OCI-LY7 (cell line): ENCODE measurements at regions not wholly inside any gene's neighbourhood (a gene's known extent, or its start where the extent isn't known, plus 50 kb on each side); places are given as distances from the start of the nearest gene placed in this dataset.

Experiments
- BruUV-seq: library from RNA; stranded (reverse); fragments of 400-500 nt; replicated peaks from 2 replicates; lab custom pipeline; 2021; lab: Mats Ljungman, UMichigan
- CTCF ChIA-PET: fragments of 300-600 bp; sonication (Branson Sonifier 250); formaldehyde crosslinking; loops from one replicate; lab custom pipeline; 2022; ENCODE audit warnings: antibody characterized with exemption; ENCODE audit not compliant: unreplicated experiment; lab: Charles Lee
- POLR2A ChIA-PET: fragments of 300-600 bp; sonication (Branson Sonifier 250); formaldehyde crosslinking; loops from one replicate; lab custom pipeline; 2022; ENCODE audit warnings: antibody characterized with exemption; lab: Charles Lee
- DNase-seq: peaks from one replicate; pipeline ENCODE4 v3.0.0-alpha.2; 2015; ENCODE audit warnings: low spot score
- H2AFZ ChIP-seq: fragments of 200-600 bp; sonication (generic), shearing (Covaris generic); 2 replicates; pipeline ENCODE4 v1.6.1; 2014; ENCODE audit warnings: mild to moderate bottlenecking, antibody characterized with exemption, low read length, moderate library complexity
- H3K27ac ChIP-seq: fragments of 200-600 bp; sonication (generic); 2 replicates; pipeline ENCODE4 v1.5.1; 2014; ENCODE audit warnings: mixed run types, low read depth, mild to moderate bottlenecking, moderate library complexity, low read length, inconsistent platforms; ENCODE audit not compliant: poor library complexity, severe bottlenecking
- H3K36me3 ChIP-seq: fragments of 200-600 bp; sonication (generic); 2 replicates; pipeline ENCODE4 v1.6.1; 2014; ENCODE audit warnings: mild to moderate bottlenecking, antibody characterized with exemption, low read length, moderate library complexity, mixed read lengths; ENCODE audit not compliant: insufficient read depth
- H3K4me1 ChIP-seq: fragments of 200-600 bp; sonication (generic); 2 replicates; pipeline ENCODE4 v1.5.1; 2014; ENCODE audit warnings: mild to moderate bottlenecking, low read length; ENCODE audit not compliant: insufficient read depth, poor library complexity, severe bottlenecking
- H3K4me2 ChIP-seq: fragments of 200-600 bp; sonication (generic); 2 replicates; pipeline ENCODE4 v1.6.1; 2014; ENCODE audit warnings: mild to moderate bottlenecking, low read length
- H3K4me3 ChIP-seq: fragments of 200-600 bp; sonication (generic); 2 replicates; pipeline ENCODE4 v1.5.1; 2014; ENCODE audit warnings: mild to moderate bottlenecking, low read depth, low read length; ENCODE audit not compliant: poor library complexity, severe bottlenecking
- H3K79me2 ChIP-seq: fragments of 200-600 bp; sonication (generic); 2 replicates; pipeline ENCODE4 v1.6.1; 2016; ENCODE audit warnings: low read depth, mild to moderate bottlenecking, low read length, moderate library complexity, mixed read lengths; ENCODE audit not compliant: insufficient read depth
- H3K9me2 ChIP-seq: fragments of 200-600 bp; sonication (generic); 2 replicates; pipeline ENCODE4 v1.6.1; 2016; ENCODE audit warnings: mild to moderate bottlenecking, low read length, mixed read lengths; ENCODE audit not compliant: insufficient read depth
- H3K9me3 ChIP-seq: fragments of 200-600 bp; sonication (generic); 2 replicates; pipeline ENCODE4 v1.6.1; 2014; ENCODE audit warnings: mild to moderate bottlenecking, mixed run types, low read length, mixed read lengths
- H4K20me1 ChIP-seq: fragments of 200-600 bp; sonication (generic); 2 replicates; pipeline ENCODE4 v1.6.1; 2014; ENCODE audit warnings: mild to moderate bottlenecking, antibody characterized with exemption, low read length, moderate library complexity, mixed read lengths; ENCODE audit not compliant: insufficient read depth
- CTCF ChIP-seq: fragments of 200-600 bp; sonication (generic); conservative IDR thresholded peaks from 2 replicates; pipeline ENCODE4 v1.5.1; 2014; ENCODE audit warnings: mild to moderate bottlenecking, antibody characterized with exemption, low read length, moderate library complexity, mixed read lengths
- EZH2phosphoT487 ChIP-seq: fragments of 200-600 bp; sonication (generic); IDR thresholded peaks from 2 replicates; pipeline ENCODE4 v1.6.1; 2018; ENCODE audit warnings: low read depth, borderline replicate concordance, mild to moderate bottlenecking, mixed run types, antibody characterized with exemption, low read length, moderate library complexity, mixed read lengths
- intact Hi-C: fragments of 100-400 bp; cut with micrococcal nuclease; formaldehyde crosslinking; loops from one replicate; pipeline ENCODE4 v1.10.0; 2022; ENCODE audit not compliant: unreplicated experiment

GRCh38 chr12:77679686-77680085 lies 151.0 kb upstream of the NAV3 start:
- BruUV-seq: no TSS peak
- Histone ChIP-seq H3K36me3 (no peaks in the 10 kb centered on the region), H3K4me2 (no peak overlapping the region), H3K79me2 (no peaks in the 10 kb centered on the region), H3K9me3 (no peaks in the 10 kb centered on the region), H2AFZ (no peak overlapping the region), H3K9me2 (no peaks in the 10 kb centered on the region), H3K4me3 (no peak overlapping the region), H4K20me1 (no peaks in the 10 kb centered on the region), H3K4me1 (no peaks in the 10 kb centered on the region), H3K27ac (no peak overlapping the region)
- ChIA-PET CTCF (no interaction called here), POLR2A (no interaction called here)
- no peak for DNase-seq
- TF ChIP-seq CTCF (no peak), EZH2phosphoT487 (no peak)
- intact Hi-C loops: loop anchor here (10.0 kb wide), 1 partner anchor 635 kb away; no protein-coding TSS in a partner anchor

- H4K20me1 ChIP-seq: no peaks in the 10 kb centered on the region
- H3K9me2 ChIP-seq: no peaks in the 10 kb centered on the region
- no peak overlapping the region for H3K27ac ChIP-seq
- H3K36me3 ChIP-seq: no peaks in the 10 kb centered on the region
- no peaks in the 10 kb centered on the region for H3K4me1 ChIP-seq
- TF ChIP-seq EZH2phosphoT487 (no peak), CTCF (no peak)
- intact Hi-C loops: no loop called here
- POLR2A ChIA-PET: interaction anchor here (0.7 kb wide), 1 partner anchor 157 kb away, joined by 4 read pairs; no protein-coding TSS in a partner anchor
- H3K4me2 ChIP-seq: no peak overlapping the region
- CTCF ChIA-PET: no interaction called here
- no peak for DNase-seq
- no peaks in the 10 kb centered on the region for H3K79me2 ChIP-seq
- BruUV-seq: no TSS peak
- H3K9me3 ChIP-seq: no peaks in the 10 kb centered on the region
- no peak overlapping the region for H2AFZ ChIP-seq
- no peak overlapping the region for H3K4me3 ChIP-seq
These were observed 152.1 kb upstream of the NAV3 start for GRCh38 chr12:77678621-77679020.

GRCh38 chr12:77667101-77667500 lies 163.6 kb upstream of the NAV3 start:
- Histone ChIP-seq H3K27ac (no peak overlapping the region), H3K9me3 (no peaks in the 10 kb centered on the region), H3K4me2 (no peak overlapping the region), H2AFZ (no peak overlapping the region), H3K4me3 (no peak overlapping the region), H3K9me2 (no peaks in the 10 kb centered on the region), H4K20me1 (no peaks in the 10 kb centered on the region), H3K79me2 (no peaks in the 10 kb centered on the region), H3K36me3 (no peaks in the 10 kb centered on the region), H3K4me1 (no peaks in the 10 kb centered on the region)
- BruUV-seq: no TSS peak
- DNase-seq: no peak
- POLR2A ChIA-PET: no interaction called here
- intact Hi-C loops: no loop called here
- TF ChIP-seq EZH2phosphoT487 (no peak), CTCF (no peak)
- CTCF ChIA-PET: no interaction called here
